ENCODE measurements at regions not wholly inside any gene's neighbourhood (a gene's known extent, or its start where the extent isn't known, plus 50 kb on each side); places are given as distances from the start of the nearest gene placed in this dataset.

DNA sequence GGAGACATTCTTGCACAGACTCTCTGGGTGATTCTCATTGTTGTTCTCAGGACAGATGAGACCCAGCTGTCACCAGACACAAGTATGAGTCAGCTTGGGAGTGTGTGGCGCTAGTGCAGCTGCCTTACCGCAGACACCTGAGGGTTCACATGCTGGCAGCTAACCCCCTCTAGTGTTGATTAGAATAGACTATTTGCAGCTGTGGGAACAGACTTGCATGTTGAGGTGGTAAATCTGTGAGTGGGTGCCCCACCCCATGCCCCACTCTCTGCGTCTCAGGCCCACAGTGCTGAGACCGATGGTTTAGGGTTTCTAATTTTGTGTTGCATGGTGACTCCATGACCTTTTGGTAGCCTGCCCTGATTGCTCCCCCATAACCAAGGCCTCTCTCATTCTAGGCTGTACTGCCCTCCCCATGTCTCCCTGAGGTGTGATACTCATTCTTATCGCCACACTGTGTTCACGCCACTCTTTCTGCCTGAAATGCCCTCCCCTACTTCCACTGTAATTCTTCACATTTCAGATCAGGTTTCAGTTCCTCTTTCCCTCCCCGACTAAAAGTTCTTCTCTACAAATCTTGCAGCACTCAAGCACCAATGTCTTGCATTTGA lies 73.7 kb upstream of the KIRREL3 start:
- FAIRE-seq (peak; percentile 75), DNase-seq (ENCODE audit: insufficient read length, low spot score) (peak; percentile 62)

DNA sequence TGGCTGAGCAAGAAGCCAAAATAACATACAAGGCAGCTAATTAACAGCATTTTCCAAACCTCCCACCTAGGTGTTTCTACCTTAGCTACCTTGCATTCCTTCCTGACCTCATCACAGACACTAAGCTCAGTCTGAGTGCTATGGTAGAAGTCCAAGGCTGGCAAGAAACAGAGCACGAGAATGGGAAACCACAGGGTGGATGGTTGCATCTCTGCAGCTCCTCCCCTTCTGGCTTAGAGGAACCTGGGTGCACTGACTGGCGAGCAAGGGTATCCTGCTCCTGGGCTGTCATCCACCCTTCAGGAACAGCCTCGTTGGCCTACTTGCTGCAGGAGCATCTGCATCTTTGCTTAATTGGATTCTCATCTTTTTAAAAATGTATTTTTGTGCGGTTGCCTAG lies 73.1 kb upstream of the KIRREL3 start:
- FAIRE-seq, result no peak
- no peak for DNase-seq (ENCODE audit: insufficient read length, low spot score)

DNA sequence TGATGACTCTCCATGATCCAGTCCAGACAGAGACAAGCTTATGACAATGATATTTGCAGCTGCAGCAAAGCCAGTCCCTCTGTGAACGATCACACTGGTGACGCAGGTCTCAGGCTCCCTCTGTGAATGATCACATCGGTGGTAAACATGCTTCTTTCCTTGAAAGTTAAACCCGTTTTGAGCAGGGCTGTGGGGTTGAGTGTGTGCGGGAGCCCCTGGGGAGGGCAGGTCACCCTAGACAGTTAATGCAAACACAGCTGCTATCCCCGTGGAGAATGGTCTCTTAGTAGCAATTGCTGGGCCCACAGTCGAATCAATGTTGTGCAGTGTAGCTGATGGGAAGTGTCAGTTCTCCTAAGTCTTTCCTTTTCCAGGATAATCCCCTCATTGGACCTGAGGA lies 71.0 kb upstream of the KIRREL3 start:
- DNase-seq (ENCODE audit: insufficient read length, low spot score) (no peak), FAIRE-seq (no peak)

DNA sequence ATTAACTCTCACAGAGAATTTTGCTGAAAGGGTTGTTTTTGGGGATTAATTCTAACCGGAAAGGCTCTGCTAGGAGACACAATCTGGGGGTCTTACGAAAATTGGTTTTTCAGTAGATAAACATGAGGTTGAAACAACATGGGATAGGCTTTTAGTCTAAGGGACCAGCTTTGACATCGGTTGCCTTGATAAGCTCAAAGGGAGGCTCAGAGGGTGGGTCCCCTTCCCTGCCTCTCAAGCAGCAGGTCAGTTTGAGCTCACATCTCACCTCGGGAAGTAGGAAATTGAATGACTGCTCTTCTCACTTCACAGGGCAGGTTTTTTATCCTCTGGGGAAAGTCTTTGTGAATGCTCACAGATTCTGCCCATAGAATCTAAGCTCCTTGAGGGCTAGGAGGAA lies 70.2 kb upstream of the KIRREL3 start:
- no peak for DNase-seq (ENCODE audit: insufficient read length, low spot score)
- no peak for FAIRE-seq

DNA sequence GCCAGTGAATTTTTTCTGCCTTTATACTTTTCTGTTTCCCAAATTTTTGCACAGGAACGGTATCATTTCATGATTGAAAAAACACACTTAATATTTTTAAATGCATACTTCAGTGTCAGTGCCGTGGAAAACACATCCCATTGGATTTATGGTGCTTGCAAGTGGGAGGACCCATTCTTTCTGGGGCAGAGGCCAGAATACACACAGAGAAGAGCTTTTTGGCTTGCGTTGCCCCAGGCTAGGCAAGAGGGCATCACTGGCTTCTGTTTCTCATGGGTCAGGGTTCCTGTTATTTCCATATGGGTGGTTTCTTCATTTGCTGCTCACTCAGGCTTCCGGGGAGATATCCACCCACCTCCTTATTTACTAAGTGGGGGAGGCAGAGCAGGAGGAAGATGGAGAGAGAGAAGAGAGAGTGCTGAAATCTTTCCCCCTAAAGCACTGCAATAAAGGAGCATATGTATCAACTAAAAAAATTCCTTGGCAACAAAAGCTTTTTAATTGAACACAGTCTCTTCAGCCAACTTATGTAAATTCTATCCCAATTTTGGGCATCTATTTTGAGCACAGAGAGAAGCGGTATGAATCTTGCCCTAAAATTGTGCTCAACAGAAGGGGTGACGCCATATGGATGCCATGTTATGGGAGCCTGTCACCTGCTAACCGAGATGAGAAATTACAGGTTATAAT lies 66.0 kb upstream of the KIRREL3 start:
- FAIRE-seq (no peak), DNase-seq (ENCODE audit: insufficient read length, low spot score) (no peak)

DNA sequence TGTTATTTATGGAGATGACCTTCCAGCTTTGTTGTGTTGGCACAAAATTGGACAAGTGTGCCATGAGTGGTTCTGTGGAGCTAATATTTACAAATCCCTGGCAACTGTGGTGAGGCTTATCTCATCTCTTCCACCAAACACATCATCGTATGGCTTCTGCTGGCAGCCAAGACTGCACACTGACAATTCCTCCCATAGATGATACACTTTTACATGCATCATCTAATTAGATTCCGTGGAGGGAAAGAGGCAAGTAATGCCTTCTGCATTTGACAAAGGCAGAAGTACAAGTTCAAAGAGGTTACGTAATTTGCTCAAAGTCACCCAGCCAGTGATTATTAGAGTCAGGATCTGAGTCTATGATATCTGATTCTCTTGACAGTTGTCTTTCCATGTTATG lies 62.7 kb upstream of the KIRREL3 start:
- FAIRE-seq, result no peak
- DNase-seq (ENCODE audit: insufficient read length, low spot score), result no peak

DNA sequence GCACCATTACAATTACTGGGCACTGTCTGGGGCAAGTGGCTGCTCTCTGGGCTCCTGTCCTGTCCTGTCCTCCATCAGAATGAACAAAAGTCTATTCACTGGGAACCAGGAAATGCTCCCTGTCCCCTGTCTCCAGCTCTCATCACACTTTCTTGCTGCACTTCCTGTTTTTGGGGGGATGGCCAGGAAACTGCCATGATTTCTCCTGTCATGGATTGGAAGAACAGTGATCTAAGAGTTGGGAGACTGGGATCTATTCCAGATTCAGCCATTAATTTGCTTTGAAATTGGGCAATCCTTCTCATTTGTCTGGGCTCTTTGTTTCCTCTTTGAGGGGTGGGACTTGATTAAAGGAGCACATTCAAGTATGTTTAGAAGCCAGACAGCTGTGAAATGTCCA lies 61.4 kb upstream of the KIRREL3 start:
- DNase-seq (ENCODE audit: insufficient read length, low spot score) (no peak), FAIRE-seq (no peak)

DNA sequence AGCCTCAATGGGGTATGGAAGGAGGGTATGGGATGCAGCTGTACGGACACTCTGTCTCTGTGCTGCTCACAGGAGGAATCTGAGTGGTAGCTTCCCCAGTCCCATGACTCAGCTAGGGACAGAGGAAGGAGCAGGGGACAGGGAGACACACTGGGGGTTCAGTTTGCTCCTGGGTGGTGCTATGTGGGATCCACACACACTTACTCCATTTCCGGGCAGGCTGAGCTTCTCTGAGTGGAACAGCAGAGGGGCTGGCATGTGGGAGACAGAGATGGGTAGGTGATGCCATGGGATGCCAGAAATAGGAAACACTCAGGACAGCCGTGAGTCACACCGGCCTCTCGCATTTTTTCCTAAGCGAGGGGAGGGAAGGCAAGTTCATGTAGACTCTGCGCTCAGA lies 59.2 kb upstream of the KIRREL3 start:
- DNase-seq (ENCODE audit: insufficient read length, low spot score) (no peak), FAIRE-seq (no peak)

DNA sequence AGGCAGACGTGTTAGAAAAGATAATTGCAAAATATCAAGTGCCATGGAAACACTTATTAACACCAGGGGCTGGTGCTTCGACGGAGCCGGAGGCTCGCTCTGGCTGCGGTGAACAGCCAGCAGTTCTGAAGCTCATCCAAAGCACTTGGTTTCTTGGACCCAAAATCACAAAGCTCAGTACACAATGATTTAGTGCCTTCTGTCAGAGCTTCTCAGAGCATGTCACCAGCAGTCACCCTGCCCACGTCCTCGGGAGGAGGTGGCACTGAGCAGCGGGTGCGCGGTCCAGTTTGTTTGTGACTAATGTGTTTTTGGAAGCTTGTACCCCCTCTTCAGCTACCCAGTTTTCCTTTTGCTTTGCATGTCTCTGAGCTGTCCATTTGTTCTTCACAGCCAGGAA lies 58.7 kb upstream of the KIRREL3 start:
- no peak for FAIRE-seq
- DNase-seq (ENCODE audit: insufficient read length, low spot score), result no peak

DNA sequence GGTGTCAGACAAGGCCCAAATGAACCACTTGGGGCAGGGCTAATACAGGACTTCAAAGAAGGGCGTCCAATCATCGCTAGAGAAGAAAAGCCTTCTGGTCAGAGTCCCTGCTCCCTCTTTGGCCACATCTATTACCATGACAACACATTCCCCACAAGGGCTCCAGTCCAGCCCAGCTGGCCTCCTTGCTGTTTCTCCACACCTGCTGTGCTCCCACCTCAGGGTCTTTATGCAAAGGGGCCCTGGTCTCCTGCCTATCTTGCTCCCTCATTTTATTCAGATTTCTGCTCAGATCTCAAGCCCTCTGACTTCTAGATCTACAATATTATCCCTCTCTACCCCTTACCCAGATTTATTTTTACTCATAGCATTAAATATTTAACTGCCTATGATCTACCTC lies 58.0 kb upstream of the KIRREL3 start:
- no peak for FAIRE-seq
- DNase-seq (ENCODE audit: insufficient read length, low spot score), result no peak

DNA sequence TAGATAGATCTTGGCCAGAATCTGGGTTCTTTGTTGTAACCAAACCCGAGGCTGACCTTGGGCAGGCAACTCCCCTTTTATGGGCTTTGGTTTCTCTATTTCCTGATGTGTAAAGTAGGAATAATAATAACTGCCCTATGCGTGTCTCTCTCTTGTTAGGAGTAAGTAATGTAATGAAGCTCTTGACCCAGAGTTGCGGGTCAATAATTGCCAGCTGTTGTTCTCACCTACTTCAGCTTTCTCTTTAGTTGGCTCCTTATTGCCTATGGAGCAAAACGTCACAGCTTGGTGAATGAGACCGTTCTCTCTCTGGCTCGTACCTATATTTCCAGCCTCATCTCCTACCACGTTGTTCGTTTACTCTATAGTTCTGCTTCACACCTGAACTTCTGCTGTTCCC lies 56.6 kb upstream of the KIRREL3 start:
- FAIRE-seq (no peak), DNase-seq (ENCODE audit: insufficient read length, low spot score) (no peak)

DNA sequence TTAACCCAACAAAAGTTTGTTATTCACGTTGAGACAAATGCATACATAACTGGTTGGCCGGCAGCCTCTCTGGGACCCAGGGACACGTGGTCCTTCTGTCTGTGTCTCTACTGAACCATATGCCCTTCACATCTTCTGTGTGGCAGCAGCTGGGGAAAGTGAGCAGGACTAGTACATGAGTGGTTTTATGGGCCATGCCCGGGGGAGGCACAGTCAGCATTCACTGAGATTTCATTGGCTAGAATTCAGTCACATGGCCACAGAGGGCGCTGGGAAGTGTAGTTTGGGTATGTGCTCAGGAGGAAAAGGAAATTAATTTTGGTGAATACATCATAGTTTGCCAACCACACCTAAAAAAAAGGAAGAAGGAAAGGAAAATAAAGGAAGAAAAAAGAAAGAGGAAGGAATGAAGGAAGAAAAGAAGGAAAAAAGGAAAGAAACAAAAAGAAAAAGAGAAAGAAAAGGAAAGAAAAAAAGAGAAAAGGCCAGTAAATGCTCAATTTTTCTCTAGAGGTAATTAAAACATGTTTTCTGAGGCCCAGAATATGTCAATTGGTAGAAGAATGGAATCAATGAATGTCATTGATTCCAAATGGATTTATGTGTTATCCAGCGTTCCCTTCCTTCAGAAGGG lies 55.9 kb upstream of the KIRREL3 start:
- DNase-seq (ENCODE audit: insufficient read length, low spot score), result no peak
- no peak for FAIRE-seq

DNA sequence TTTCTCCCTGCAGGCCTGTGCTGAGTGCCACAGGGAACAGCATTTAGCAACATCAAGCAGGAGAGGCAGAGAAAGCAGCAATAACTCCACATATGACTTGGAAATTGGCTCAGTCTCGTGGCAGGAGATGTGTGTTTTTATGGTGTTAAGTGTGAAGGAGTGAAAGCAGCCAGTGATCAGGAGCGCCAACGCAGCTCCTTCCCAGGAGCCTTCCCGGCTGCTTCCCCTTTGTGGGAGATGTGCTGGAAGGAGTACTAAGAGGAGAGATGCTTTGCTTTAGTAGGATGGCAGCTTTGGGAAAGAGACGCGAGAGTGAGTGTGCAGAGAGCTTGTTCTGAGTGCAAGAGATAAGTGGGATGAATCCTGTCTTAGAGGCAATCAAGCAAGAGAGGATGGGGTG lies 54.7 kb upstream of the KIRREL3 start:
- FAIRE-seq (no peak), DNase-seq (ENCODE audit: insufficient read length, low spot score) (no peak)

DNA sequence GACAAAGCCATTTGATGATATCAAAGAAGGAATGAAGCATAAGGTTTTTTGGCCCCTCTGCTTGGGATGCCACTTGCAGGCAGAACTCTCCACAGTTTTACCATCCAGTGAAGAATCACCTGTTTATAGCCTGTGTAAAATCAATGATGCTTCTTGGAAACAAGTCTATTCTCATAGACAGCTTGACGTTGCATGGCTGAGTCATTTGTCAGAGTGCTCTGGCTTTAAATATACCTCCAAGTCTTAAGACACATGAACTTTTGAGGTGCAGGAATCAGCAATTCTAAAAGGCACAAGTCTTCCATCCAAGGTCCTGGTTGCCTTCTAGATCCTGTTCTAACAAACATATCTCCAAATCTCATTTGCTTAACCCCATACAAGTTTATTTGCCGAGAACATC lies 53.6 kb upstream of the KIRREL3 start:
- DNase-seq (ENCODE audit: insufficient read length, low spot score), result no peak
- no peak for FAIRE-seq

DNA sequence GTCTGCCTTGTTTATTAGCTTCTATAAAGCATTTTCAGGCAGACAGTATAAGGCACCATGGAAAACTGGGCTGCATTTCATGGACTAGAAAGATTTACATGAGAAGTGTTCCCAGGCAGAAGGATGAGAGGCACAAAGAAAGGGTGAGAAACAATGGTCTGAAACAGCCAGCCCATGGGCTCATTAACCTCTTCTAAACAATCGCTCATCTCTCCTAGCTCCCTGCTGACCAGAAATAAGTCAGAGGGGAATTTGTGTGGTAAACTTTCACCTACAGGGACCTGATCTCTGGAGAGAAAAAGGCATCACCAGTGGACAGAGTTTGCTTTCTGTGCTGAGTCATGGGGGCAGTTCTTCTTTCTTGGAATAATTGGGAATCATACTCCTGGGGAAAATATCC lies 51.8 kb upstream of the KIRREL3 start:
- DNase-seq (ENCODE audit: insufficient read length, low spot score) (no peak), FAIRE-seq (no peak)
